ENCODE measurements at regions not wholly inside any gene's neighbourhood (a gene's known extent, or its start where the extent isn't known, plus 50 kb on each side); places are given as distances from the start of the nearest gene placed in this dataset.

DNA sequence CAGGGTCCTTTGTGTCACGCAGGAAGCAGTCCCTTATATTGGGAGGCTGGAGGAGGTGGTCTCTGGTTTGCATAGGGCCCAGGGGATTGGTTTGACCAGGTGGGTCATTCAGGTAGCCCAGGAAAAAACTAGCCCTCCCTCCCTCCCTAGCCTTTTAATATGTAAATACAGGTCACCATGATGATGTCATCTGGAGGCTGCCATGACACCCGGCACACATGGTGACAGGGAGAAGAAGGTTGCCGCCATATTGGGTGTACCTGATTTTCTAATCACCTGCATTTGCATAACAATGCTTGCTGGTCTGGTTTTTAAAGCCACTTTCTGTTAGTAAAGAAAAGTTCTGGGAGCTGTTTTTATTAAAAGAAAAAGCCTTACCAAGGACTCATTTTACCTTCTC lies 791.0 kb upstream of the ADGRL4 start:
- TF ChIP-seq, protein P1, sequence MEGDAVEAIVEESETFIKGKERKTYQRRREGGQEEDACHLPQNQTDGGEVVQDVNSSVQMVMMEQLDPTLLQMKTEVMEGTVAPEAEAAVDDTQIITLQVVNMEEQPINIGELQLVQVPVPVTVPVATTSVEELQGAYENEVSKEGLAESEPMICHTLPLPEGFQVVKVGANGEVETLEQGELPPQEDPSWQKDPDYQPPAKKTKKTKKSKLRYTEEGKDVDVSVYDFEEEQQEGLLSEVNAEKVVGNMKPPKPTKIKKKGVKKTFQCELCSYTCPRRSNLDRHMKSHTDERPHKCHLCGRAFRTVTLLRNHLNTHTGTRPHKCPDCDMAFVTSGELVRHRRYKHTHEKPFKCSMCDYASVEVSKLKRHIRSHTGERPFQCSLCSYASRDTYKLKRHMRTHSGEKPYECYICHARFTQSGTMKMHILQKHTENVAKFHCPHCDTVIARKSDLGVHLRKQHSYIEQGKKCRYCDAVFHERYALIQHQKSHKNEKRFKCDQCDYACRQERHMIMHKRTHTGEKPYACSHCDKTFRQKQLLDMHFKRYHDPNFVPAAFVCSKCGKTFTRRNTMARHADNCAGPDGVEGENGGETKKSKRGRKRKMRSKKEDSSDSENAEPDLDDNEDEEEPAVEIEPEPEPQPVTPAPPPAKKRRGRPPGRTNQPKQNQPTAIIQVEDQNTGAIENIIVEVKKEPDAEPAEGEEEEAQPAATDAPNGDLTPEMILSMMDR (IDR thresholded peaks at IDR 0.05; ENCODE audit: low read length): no peak
- no peak for TF ChIP-seq EZH2 (IDR thresholded peaks at IDR 0.05; ENCODE audit: borderline replicate concordance, low read length)
